ENCODE measurements at regions not wholly inside any gene's neighbourhood (a gene's known extent, or its start where the extent isn't known, plus 50 kb on each side); places are given as distances from the start of the nearest gene placed in this dataset.

GRCh38 chr11:57123590-57123989, 58.2 kb upstream of the LRRC55 start:
- Histone ChIP-seq H3K27me3 (ENCODE audit: control insufficient read depth in 4 of 4, insufficient read depth in 4 of 4, low read length in 3 of 4) (no peaks in the 10 kb centered on the region), H3K4me1 (ENCODE audit: control insufficient read depth in 4 of 4, insufficient read depth in 4 of 4, low read length in 3 of 4) (no peaks in the 10 kb centered on the region), H3K9ac (ENCODE audit: low read depth in 1 of 2, low read length in 2 of 2) (no peak overlapping the region), H3K27ac (ENCODE audit: low read depth in 1 of 2, low read length in 2 of 2) (no peak overlapping the region), H3K9me3 (ENCODE audit: control insufficient read depth in 4 of 4, low read length in 3 of 4) (no peaks in the 10 kb centered on the region), H3K36me3 (ENCODE audit: control insufficient read depth in 4 of 4, insufficient read depth in 3 of 4, low read depth in 1 of 4, low read length in 3 of 4) (no peaks in the 10 kb centered on the region), H3K4me3 (ENCODE audit: low read depth in 1 of 3, low read length in 3 of 3) (no peak overlapping the region)
- WGBS, result 52% methylated on average over 9 of the region's 9 CpGs
- DNase-seq (ENCODE audit: low spot score), result no peak
- TF ChIP-seq HNF4A (conservative IDR thresholded peaks at IDR 0.05), result no peak
- TF ChIP-seq, protein P1, sequence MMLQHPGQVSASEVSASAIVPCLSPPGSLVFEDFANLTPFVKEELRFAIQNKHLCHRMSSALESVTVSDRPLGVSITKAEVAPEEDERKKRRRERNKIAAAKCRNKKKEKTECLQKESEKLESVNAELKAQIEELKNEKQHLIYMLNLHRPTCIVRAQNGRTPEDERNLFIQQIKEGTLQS (IDR thresholded peaks at IDR 0.05), result no peak
- TF ChIP-seq RXRA (IDR thresholded peaks at IDR 0.05), result no peak

DNA sequence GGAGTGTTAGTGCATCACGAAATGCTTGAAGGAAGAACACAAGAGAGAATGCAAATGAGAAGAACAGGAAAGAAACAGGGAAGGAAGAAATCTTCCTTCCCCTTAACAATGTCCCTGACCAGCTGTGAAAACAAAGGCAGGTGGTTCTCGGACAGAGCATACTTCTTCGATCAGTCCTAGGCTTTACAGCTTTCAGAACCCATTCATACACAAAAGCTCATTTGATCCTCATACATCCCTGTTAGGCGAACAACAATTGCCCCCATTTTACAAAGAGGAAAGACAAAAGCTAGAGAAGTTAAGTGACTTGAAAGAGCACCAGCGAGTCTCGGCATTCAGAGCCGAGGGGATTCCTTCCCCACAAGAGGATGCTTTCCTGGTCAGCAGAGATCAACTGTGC, 57.2 kb upstream of the LRRC55 start:
- TF ChIP-seq TAF1 (conservative IDR thresholded peaks at IDR 0.05) (no peak), GABPA (IDR thresholded peaks at IDR 0.05 in 1 of 2, conservative IDR thresholded peaks at IDR 0.05 in 1 of 2) (no peak), FOXA1 (IDR thresholded peaks at IDR 0.05) (no peak), HNF4A (conservative IDR thresholded peaks at IDR 0.05) (no peak), RXRA (IDR thresholded peaks at IDR 0.05) (no peak), RAD21 (IDR thresholded peaks at IDR 0.05) (no peak), EGR1 (IDR thresholded peaks at IDR 0.05; ENCODE audit: low read depth in 2 of 2) (no peak), YY1 (IDR thresholded peaks at IDR 0.05) (no peak), SP1 (IDR thresholded peaks at IDR 0.05) (no peak), MAX (IDR thresholded peaks at IDR 0.05) (no peak), HNF4G (IDR thresholded peaks at IDR 0.05) (no peak), JUND (IDR thresholded peaks at IDR 0.05) (no peak), NR2F2 (IDR thresholded peaks at IDR 0.05) (no peak), FOXA2 (IDR thresholded peaks at IDR 0.05) (no peak)
- TF ChIP-seq, protein P2, sequence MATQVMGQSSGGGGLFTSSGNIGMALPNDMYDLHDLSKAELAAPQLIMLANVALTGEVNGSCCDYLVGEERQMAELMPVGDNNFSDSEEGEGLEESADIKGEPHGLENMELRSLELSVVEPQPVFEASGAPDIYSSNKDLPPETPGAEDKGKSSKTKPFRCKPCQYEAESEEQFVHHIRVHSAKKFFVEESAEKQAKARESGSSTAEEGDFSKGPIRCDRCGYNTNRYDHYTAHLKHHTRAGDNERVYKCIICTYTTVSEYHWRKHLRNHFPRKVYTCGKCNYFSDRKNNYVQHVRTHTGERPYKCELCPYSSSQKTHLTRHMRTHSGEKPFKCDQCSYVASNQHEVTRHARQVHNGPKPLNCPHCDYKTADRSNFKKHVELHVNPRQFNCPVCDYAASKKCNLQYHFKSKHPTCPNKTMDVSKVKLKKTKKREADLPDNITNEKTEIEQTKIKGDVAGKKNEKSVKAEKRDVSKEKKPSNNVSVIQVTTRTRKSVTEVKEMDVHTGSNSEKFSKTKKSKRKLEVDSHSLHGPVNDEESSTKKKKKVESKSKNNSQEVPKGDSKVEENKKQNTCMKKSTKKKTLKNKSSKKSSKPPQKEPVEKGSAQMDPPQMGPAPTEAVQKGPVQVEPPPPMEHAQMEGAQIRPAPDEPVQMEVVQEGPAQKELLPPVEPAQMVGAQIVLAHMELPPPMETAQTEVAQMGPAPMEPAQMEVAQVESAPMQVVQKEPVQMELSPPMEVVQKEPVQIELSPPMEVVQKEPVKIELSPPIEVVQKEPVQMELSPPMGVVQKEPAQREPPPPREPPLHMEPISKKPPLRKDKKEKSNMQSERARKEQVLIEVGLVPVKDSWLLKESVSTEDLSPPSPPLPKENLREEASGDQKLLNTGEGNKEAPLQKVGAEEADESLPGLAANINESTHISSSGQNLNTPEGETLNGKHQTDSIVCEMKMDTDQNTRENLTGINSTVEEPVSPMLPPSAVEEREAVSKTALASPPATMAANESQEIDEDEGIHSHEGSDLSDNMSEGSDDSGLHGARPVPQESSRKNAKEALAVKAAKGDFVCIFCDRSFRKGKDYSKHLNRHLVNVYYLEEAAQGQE (IDR thresholded peaks at IDR 0.05), result no peak
- TF ChIP-seq, protein P1 (IDR thresholded peaks at IDR 0.05), result no peak
- TF ChIP-seq, protein P3, sequence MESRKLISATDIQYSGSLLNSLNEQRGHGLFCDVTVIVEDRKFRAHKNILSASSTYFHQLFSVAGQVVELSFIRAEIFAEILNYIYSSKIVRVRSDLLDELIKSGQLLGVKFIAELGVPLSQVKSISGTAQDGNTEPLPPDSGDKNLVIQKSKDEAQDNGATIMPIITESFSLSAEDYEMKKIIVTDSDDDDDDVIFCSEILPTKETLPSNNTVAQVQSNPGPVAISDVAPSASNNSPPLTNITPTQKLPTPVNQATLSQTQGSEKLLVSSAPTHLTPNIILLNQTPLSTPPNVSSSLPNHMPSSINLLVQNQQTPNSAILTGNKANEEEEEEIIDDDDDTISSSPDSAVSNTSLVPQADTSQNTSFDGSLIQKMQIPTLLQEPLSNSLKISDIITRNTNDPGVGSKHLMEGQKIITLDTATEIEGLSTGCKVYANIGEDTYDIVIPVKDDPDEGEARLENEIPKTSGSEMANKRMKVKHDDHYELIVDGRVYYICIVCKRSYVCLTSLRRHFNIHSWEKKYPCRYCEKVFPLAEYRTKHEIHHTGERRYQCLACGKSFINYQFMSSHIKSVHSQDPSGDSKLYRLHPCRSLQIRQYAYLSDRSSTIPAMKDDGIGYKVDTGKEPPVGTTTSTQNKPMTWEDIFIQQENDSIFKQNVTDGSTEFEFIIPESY (IDR thresholded peaks at IDR 0.05), result no peak
- TF ChIP-seq, protein P4, sequence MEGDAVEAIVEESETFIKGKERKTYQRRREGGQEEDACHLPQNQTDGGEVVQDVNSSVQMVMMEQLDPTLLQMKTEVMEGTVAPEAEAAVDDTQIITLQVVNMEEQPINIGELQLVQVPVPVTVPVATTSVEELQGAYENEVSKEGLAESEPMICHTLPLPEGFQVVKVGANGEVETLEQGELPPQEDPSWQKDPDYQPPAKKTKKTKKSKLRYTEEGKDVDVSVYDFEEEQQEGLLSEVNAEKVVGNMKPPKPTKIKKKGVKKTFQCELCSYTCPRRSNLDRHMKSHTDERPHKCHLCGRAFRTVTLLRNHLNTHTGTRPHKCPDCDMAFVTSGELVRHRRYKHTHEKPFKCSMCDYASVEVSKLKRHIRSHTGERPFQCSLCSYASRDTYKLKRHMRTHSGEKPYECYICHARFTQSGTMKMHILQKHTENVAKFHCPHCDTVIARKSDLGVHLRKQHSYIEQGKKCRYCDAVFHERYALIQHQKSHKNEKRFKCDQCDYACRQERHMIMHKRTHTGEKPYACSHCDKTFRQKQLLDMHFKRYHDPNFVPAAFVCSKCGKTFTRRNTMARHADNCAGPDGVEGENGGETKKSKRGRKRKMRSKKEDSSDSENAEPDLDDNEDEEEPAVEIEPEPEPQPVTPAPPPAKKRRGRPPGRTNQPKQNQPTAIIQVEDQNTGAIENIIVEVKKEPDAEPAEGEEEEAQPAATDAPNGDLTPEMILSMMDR (IDR thresholded peaks at IDR 0.05; ENCODE audit: low read depth, low read length, missing input control), result no peak
- Histone ChIP-seq H3K4me1 (ENCODE audit: control insufficient read depth in 4 of 4, insufficient read depth in 4 of 4, low read length in 3 of 4) (no peaks in the 10 kb centered on the region), H3K27me3 (ENCODE audit: control insufficient read depth in 4 of 4, insufficient read depth in 4 of 4, low read length in 3 of 4) (no peaks in the 10 kb centered on the region), H3K4me3 (ENCODE audit: low read depth in 1 of 3, low read length in 3 of 3) (no peak overlapping the region), H3K9me3 (ENCODE audit: control insufficient read depth in 4 of 4, low read length in 3 of 4) (no peaks in the 10 kb centered on the region), H3K27ac (ENCODE audit: low read depth in 1 of 2, low read length in 2 of 2) (no peak overlapping the region), H3K9ac (ENCODE audit: low read depth in 1 of 2, low read length in 2 of 2) (no peak overlapping the region), H3K36me3 (ENCODE audit: control insufficient read depth in 4 of 4, insufficient read depth in 3 of 4, low read depth in 1 of 4, low read length in 3 of 4) (no peaks in the 10 kb centered on the region)
- 69% methylated on average over 7 of the region's 7 CpGs for WGBS
- no peak for DNase-seq (ENCODE audit: low spot score)
